ENCODE measurements at regions not wholly inside any gene's neighbourhood (a gene's known extent, or its start where the extent isn't known, plus 50 kb on each side); places are given as distances from the start of the nearest gene placed in this dataset.

DNA sequence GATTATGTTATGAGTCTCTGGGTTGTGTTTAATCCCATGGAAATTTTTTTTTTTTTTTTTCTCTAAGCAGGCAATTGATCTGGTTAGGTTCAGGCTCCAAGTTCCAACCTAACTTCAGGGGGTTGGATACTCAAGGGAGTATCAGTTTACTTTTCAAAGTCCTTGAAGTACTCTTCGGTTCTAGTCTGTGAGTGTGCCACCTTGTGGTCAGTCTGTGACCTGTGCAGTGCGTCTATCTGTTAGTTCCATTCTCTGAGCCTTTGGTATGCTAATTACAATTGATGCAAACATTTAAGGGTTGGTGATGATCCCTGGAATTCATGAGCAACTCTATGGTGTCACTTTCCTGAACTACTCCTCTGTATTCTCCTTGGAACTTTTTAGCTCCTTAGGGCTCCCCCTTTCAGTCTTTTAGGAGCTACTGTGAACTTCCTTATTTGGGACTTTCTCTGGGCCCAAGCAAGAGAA, 342.0 kb downstream of the SOX4 start:
- no peak overlapping the region for H4K91ac ChIP-seq (ENCODE audit: insufficient read length, low read depth, low read length)
- Mint-ChIP-seq H3K36me3 (ENCODE audit: insufficient read depth in 1 of 3, low read depth in 3 of 3) (peaks cover 12 to 21% (median 13%) of the 10 kb centered on the region in 3 experiments), H3K27me3 (ENCODE audit: low read depth) (no peaks in the 10 kb centered on the region), H3K9me3 (peaks cover 7 to 10% of the 10 kb centered on the region in 2 experiments; a peak in 4 of 5 replicates), H3K27ac (no peak overlapping the region), H3K4me1 (peaks cover 12% of the 10 kb centered on the region in 2 experiments), H3K4me3 (no peak overlapping the region)
- no peak overlapping the region for H3K4ac ChIP-seq (ENCODE audit: low read depth, low read length)
- no peak overlapping the region for H2AK5ac ChIP-seq (ENCODE audit: insufficient read length, low read length)
- H3K79me1 ChIP-seq (ENCODE audit: insufficient read depth, low read depth, low read length, poor library complexity, severe bottlenecking), result no peaks in the 10 kb centered on the region
- no peak overlapping the region for H3K27ac ChIP-seq (ENCODE audit: insufficient read length, low read depth, low read length)
- WGBS (ENCODE audit: extremely low coverage, insufficient read length, low lambda C conversion rate), result no CpG with 5 or more reads among the region's 2 CpGs
- no peaks in the 10 kb centered on the region for H3K23me2 ChIP-seq (ENCODE audit: insufficient read length, low read depth, low read length, poor library complexity, severe bottlenecking)
- no peak overlapping the region for H2BK15ac ChIP-seq (ENCODE audit: low read depth, low read length)
- H2BK20ac ChIP-seq (ENCODE audit: low read depth, low read length, poor library complexity, severe bottlenecking), result no peak overlapping the region
- no peak overlapping the region for H2AFZ ChIP-seq (ENCODE audit: low read length)
- H2BK120ac ChIP-seq (ENCODE audit: low read depth, low read length, poor library complexity, severe bottlenecking), result no peak overlapping the region
- no peak overlapping the region for H3K14ac ChIP-seq (ENCODE audit: insufficient read depth, low read length)
- no peak overlapping the region for H3K18ac ChIP-seq (ENCODE audit: insufficient read length, low read depth, low read length)
- H3K4me1 ChIP-seq (ENCODE audit: insufficient read depth, low read length), result peaks cover 5% of the 10 kb centered on the region
- no peaks in the 10 kb centered on the region for H3K27me3 ChIP-seq (ENCODE audit: insufficient read depth, low read length)
- H3K56ac ChIP-seq (ENCODE audit: insufficient read length, low read depth, low read length), result no peak overlapping the region
- no peak overlapping the region for H2BK5ac ChIP-seq (ENCODE audit: insufficient read length, low read length)
- H3K9ac ChIP-seq (ENCODE audit: extremely low read depth, insufficient read length, low read length), result no peak overlapping the region
- TF ChIP-seq, protein P1, sequence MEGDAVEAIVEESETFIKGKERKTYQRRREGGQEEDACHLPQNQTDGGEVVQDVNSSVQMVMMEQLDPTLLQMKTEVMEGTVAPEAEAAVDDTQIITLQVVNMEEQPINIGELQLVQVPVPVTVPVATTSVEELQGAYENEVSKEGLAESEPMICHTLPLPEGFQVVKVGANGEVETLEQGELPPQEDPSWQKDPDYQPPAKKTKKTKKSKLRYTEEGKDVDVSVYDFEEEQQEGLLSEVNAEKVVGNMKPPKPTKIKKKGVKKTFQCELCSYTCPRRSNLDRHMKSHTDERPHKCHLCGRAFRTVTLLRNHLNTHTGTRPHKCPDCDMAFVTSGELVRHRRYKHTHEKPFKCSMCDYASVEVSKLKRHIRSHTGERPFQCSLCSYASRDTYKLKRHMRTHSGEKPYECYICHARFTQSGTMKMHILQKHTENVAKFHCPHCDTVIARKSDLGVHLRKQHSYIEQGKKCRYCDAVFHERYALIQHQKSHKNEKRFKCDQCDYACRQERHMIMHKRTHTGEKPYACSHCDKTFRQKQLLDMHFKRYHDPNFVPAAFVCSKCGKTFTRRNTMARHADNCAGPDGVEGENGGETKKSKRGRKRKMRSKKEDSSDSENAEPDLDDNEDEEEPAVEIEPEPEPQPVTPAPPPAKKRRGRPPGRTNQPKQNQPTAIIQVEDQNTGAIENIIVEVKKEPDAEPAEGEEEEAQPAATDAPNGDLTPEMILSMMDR (conservative IDR thresholded peaks at IDR 0.05), result peak; percentile 87
- no peak overlapping the region for H3K23ac ChIP-seq (ENCODE audit: insufficient read length, low read depth, low read length)
- H3K9me3 ChIP-seq (ENCODE audit: control insufficient read depth, low read depth, low read length), result no peaks in the 10 kb centered on the region
- no peaks in the 10 kb centered on the region for H4K20me1 ChIP-seq (ENCODE audit: control insufficient read depth, insufficient read depth, insufficient read length)
- H2BK12ac ChIP-seq (ENCODE audit: insufficient read length, low read depth, low read length), result no peak overlapping the region
- H3K4me2 ChIP-seq (ENCODE audit: insufficient read depth, insufficient read length, low read length), result no peak overlapping the region
- no peak overlapping the region for H4K5ac ChIP-seq (ENCODE audit: insufficient read length, low read depth, low read length)
- H3K79me2 ChIP-seq (ENCODE audit: insufficient read depth, low read length), result no peaks in the 10 kb centered on the region
- peak; percentile 64 for DNase-seq
- no peak overlapping the region for H3T11ph ChIP-seq (ENCODE audit: low read length)
- no peak overlapping the region for H4K8ac ChIP-seq (replicated peaks; ENCODE audit: insufficient read length, low read depth, low read length)
